ENCODE measurements at regions not wholly inside any gene's neighbourhood (a gene's known extent, or its start where the extent isn't known, plus 50 kb on each side); places are given as distances from the start of the nearest gene placed in this dataset.

DNA sequence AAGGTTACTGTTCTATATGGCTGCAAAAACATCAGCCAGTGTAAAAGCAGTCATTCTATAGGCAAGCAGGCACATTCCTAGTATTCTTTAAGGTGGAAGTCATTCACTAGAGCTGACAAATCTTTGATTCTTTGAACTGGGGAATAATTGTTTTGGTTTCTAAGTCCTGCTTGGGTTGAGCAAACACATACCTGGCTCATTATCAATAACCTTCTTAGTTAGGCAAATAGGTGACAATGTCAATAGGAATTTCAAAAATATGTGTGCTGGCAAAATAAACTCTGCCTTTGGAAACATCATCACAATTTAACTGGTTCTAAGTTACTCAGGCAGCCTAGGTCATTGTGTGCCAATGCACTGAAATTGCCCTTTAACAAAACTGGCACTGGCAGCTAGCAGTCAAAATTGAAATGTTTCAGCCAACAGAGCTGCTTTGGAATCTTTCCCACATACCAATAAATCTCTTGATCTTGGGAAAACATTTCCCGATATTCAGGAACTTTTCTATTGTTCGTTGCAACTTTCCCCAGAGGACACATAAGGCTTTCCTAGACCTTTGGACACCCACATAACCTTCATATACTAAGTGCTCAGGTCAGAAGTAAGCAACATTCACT is 402.0 kb upstream of the MMADHC start:
- no peak for DNase-seq

DNA sequence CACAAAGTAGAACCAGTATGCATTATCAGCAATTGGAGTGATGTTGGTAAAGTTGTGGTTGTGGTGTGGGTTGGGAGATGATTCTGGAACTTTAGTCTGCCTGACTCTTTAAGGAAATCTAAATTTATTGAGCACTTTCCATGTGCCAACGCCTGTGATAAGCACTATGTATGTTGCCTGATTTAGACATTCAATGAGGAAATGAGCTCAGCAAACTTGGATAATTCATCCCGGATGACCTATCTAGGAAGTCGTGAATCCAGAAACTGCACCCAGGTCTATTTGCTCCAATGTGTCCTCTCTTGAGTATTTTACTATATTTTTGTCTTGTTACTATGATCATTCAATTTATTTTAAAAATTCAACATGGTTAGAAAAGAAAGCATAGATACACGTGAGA is 400.8 kb upstream of the MMADHC start:
- no peak for DNase-seq

DNA sequence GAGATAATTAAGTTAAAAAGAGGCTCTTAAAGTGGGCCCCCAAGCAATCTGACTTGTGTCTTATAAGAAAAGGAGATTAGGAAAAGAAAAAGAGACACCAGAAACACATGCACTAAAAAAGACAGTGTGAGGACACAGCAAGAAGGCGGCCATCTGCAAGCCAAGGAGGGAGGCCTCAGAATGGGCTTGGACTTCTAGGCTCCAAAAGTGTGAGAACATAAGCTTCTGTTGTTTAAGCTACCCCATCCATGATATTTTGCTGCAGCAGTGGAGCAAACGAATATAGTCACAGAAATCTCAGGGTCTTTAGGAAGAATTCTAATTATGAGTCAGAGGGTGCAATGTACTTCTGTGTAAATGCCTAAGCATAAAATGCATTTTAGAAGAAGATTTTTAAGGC is 399.3 kb upstream of the MMADHC start:
- DNase-seq, result no peak

DNA sequence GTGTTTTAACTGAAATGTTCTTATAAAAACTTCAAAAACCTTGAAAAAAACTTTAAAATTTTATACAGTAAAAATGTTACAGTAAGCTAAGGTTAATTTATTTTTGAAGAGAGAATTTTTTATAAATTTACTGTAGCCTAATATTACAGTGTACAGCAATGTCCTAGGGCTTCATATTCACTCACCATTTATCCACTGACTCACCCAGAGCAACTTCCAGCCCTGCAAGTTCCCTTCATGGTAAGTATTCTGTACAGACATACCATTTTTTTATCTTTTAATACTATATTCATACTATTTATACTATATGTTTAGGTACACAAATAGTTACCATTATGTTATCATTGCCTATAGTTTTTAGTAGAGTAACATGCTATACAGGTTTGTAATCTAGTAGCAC is 396.7 kb upstream of the MMADHC start:
- no peak for DNase-seq

DNA sequence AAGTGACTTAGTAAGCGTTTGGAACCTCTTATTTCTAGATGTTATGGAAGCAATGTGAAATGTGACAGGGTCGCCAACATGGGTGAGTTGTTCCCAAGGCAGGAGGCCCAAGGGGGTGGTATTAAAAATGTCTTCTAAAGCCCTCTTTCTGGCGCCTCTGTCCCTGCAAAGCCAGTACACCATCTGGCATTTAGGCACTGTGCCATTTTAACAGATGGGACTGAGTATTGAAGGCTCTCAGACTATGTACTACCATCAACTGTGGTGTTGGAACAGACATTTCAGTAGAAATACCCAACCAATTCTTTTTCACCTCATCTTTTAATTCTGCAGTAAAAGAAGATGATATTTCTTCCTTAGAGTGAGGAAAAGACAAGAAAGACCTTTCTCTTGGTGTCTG is 384.5 kb upstream of the MMADHC start:
- no peak for DNase-seq

DNA sequence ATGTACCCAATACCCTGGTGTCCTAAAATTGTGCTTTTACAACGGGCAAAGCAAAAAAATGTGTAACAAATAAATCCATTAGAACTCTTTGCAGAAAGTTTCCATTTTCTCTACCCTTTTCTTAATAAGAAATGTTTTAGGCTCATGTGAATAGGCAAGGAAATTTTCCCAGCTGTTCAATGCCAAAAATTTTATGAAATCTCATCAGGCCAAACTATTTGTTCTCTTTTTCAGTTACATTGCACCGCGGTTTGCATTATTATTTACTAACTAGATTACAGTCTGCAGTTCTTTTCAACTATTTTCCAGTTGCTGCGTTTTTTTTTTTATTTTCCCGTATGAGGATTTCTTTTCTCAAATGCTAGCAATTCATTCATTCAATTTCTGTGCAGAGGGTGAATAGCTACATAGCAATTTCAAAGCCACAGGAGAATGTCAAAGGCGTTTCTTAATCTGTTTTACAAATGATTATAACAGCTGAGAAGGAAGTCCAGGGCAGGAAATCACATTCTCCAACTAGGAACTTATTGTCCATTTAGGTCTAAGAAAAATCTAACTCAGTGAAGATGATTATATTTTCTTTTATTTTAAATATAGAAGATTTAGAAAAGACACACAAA is 367.5 kb upstream of the MMADHC start:
- no peak for DNase-seq

DNA sequence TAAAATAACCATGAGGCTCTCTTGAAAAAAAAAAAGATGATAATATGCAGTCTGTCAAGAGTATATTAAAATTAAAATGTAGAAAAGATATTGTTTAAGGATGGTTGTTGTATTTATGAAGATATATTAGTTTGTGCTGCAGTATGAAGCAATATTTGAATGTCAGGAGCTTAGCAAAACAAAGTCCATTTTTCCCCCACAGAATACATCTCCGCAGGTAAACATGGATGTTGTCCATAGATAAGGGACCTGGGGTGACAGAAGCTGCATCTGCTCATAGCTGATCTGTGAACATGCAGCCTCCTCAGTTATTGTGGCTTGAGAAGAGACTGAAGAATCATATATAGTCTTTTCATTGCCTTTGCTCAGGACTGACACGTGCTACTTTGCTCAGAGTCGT is 366.1 kb upstream of the MMADHC start:
- DNase-seq, result no peak

DNA sequence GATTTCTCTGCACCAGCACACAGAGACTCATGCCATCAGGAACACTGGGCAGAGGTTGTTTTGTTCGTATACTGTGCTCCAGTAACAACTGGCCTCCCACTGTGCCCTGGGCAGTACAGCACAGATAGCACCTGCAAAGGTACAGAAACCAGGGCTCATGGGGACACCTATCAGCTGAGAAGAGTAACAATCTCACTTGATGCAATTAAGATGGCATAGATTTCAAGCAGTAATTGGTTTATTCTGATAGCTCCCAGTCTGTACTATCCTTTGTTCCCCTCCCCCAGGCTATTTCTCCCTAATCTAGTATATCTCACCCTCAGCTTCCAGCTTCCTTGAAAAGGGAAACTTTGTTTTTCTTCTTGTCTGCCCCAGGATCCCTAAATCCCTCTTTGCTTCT is 343.9 kb upstream of the MMADHC start:
- DNase-seq, result no peak

DNA sequence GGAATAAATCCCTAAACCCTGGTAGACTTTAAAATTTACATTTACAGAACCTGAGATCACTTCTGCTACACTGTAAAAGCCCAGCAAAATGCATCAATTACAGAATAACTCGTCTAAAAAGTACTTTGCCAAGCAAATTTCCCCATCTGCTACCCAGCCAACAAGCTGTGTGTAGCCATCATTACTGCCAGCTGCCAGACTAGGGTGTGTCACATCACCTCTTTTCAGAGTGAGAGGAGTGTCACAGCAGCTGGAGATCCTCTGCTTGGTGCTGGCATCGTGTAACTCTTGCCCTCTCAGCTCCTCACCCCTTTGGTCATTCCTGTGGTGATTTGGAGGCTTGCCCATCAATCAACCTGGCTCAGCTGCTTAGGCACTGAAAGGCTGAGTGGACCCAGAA is 340.4 kb upstream of the MMADHC start:
- no peak for DNase-seq

DNA sequence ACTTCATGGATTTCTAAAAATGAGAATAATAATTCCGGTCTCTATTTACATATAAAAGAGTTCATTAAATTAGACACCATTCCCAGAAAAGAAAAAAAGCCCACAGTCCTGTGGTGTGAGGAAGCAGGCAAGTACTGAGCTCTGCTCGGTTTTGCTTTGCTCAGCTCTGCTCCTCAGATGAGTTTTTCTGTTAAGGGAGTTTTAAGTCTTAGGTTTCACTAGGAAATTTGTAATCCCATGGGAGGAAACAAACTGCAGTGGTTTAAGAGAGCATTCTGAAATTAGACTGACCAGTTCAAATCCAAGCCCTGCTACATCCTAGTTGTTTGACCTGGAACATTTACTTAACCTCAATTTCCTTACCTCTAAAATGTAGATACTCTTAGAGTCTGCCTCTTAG is 338.6 kb upstream of the MMADHC start:
- DNase-seq, result no peak

DNA sequence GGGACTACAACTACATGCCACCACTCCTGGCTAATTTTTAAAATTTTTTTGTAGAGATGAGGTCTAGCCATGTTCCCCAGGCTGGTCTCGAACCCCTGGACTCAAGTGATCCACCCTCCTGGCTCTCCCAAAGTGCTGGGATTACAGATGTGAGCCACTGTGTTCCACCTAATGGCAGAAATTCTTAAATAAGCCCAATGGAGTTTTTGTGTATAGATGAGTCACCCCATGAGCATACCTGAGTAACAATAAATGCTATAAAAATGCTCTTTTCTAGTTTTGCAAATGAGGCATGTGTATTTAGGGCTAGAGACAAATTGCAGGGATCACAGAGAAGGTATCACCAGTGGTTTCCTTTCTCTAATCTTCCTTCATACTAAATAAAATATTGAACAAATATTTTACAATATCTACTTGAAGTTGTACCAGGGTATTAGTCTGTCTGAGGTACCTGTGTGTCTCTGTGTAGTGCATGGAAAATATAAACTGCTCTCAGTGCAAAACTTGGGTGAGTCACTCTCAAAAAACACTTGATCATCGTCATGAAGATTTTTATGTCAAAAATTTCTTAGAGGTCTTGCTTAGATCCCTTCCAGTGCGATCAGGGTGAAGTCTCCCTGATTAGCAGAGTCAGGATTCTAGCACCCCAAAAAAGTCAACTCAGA is 337.1 kb upstream of the MMADHC start:
- DNase-seq, result no peak

DNA sequence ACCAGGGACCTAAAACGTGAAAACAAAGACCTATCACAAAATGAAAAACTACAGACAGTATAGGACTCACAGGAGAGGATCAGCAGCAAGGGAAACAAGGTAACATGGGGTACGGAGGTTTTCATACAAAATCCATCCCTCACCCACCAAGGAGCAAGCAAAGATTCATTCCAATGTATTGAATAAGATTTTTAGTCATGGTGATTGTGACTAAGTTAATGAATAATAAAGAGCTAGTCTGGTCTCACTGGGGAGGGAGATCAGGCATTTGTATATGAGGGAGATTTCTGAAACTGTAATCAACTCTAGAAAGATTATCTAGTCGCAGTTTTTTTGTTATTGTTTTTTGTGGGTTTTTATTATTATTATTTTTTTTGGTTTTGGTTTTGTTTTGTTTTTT is 336.5 kb upstream of the MMADHC start:
- DNase-seq, result no peak

DNA sequence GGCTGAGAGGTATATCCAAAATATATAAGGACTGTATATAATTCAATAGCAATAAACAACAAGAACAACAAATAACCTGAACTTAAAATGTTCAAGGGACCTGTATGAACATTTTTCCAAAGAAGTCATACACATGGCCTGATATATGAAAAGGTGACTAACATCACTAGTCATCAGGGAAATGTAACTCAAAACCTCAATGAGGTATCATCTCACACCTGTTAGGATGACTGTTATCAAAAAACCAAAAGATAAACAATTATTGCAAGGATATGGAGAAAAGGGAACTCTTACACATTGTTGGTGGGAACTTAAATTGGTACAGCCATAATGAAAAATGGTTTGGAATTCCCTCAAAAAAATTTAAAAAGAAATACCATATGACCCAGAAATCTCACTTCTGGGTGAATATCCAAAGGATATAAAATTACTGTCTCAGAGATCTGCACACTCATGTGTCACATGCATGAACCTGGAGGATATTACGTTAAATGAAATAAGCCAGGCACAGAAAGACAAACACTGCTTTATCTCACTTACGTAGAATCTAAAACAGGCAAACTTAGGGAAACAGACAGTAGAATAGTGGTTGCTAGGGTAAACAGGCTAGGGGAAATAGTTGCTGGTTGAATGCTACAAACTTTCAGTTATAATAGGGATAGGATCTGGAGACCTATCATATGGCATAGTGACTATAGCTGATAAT is 334.5 kb upstream of the MMADHC start:
- DNase-seq, result no peak

DNA sequence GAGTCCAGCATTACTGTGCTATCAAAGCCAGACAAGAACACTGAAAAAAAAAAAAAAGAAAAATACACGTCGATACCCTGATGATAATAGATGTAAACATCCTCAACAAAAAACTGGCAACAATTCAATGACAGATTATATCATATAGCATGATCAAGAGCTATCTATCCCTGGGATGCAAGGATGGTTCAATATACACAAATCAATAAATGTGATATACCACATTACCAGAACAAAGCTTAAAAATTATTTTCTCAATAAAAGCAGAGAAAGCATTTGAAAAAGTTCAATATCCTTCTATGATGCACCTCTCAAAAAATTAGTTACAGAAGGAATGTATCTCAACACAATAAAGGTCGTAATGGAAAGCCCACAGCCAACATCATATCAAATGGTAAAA is 332.8 kb upstream of the MMADHC start:
- DNase-seq, result no peak

DNA sequence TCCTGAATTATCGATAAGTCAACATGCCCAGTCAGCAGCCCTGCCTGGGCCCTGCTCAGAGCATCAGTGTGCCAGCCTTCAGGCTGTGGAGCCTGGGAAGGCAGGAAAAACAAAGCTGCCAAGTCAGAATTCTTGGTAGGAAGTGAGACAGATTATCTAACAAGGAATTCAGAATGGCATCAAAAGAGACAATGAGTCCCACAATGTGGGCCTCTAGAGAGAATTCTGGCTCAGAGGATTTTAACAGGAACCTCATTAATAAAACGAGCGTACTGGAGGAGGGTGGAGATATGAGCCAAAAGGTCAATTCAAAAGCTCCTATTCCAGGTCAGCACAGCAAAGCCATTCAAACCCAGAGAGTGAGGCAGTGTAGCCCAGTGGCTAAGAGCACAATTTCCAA is 327.6 kb upstream of the MMADHC start:
- no peak for DNase-seq

DNA sequence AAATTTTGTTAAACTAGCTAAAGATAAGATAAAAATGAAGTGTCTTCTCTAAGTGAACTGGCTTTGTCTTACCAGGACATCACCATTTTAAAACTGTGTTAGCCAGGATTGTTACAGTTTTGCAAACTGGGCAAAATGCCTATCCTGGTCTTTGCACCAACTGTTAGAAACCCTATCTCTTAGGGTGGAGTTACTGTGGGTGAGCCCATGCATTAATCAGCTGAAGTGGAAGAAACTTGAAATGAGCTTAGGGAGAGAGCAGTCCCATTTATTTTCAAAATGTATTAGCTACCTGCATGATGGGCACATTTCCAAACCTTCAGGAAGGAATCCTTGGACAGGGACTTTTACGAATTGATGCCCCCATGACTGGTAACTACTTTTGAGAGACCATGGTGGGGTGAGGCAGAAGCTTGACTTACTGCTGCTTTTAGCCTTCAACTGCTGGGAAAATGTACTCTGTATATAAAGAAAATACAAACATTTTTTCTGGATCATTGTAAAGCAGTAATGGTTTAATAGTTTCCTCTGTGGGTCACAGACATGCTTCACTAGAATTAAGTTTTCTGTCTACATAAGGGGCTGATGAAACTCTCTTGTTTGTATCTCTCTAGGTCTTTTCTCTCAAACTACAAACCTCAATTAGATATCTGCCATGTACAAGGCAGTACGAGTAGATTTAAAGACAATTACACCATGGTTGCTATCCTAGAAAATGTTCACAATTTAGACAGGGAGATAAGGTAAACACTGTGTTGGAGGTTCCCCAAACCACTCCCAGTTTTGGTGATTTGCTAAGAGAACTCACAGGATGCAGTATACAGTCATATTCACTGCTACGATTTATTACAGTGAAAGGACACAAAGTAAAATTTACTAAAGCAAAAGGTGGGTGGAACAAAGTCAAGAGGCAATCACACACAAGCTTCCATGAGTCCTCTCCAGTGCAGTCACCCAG is 321.4 kb upstream of the MMADHC start:
- DNase-seq, result no peak

DNA sequence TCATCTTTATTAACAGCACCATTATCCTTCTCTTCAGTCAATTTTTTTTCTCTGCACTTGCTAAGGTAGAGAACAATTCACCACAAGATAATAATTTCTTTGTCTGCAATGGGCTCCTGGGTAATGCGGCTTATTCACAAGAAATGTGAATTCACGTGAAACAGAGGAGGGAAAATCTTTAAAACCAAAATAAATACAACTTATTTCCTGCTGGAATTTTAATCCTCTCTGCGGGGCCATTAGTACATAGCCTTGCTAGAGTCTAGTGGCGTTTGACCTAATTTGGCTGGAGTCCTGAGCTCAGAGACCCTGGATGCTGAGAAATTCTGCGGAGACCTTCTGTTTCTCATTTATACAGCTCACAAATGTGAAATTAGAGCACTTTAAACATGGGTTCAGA is 319.3 kb upstream of the MMADHC start:
- no peak for DNase-seq

DNA sequence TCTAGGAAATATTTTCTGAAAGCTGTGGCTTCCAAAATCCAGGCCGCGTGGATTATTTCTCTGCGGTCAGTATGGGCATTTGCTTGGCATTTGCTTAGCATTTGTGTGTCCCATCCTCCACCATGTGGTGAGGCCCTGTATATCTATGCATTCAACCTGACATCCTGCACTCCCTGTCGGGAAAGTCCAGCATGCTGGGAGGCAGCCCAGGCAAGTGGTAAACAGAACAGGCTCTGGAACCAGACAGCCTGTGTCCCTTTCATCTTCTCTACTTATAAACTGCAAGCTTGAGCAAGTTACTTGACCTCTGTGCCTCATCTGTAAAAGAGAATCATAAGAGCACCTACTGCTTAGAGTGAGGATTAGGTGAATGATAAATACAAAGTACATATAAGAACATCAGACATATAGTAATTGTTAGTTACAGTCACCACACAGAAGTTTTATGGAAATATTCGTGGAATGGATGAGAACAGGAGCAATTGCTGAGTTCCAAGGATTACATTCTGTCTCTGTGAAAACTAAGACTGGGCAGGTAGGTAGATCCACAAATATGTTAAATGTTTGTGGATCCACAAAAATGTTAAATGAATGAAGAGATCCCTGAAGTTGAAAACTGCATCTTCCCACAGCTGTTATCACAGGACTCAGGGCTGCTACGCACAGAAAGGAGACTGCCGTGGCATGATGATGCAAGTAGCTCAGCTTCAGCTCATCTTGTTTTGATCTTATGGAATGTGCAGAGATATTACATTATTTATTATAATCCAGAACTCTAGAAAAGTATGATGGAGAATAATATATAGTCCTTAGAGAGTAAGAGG is 317.0 kb upstream of the MMADHC start:
- no peak for DNase-seq

DNA sequence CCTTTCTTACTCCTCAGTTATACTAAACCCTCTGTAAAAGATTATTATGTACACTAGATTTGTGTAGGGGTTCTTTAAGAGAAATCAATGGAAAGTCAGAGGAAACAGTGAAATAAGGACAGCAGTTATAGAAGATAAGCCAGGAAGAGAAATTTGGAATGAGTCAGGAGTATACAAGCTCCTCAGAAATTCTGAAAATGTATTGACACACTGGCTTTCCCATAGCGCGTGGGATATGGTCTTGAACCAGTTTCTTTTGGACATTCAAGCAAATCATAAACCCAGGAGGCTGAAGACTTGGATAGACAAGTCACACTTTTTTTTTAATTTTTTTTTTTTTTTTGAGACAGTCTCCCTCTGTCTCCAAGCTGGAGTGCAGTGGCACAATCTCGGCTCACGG is 316.1 kb upstream of the MMADHC start:
- DNase-seq, result no peak

DNA sequence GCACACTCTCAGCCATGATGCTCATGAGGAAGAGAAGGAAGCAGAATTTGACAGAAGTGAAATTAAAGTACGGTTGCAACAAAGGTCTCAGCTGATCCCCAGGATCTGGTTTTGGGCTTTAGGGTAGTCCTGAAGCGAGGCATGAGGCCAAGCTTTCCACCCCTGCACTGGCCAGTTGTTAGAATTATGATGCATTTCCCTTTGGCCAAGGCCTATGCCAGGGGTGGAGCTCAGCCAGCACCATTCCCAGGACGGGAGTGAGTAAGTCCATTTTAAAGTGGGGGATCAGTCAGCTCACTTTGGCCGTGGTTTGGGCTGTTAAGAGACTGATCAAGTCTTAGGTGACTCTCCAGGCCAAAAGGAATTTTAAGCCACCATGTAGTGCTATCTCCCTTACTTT is 314.5 kb upstream of the MMADHC start:
- DNase-seq, result no peak

DNA sequence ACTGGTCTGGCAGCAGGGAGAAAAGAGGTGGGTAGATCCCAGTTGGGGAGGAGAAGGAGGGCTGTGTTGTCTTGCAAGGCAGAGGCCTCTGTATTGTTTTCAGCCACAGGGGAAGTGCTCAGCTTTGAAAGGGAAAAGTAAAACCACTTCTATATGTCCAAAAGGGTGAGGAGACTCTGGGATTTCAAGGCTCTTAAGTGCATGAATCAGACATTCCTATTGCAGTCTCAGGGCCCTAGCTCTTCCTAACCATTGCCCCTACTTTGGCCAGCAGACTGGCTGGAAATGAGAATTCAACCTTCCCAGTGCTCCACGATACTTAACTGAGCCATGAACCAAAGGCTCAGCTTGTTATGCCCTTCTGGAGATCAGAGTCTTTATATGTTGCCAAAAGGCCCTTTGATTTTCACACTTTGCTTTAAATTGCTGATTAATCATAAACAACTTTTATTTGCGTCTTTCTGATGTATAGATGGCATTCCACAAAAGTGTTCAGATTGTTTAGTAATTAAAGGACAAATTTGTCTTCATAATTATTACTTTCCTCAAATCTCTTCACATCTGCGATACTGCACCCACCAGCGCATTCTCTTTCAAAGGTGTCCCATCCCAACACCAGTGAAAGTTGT is 313.8 kb upstream of the MMADHC start:
- DNase-seq, result no peak

DNA sequence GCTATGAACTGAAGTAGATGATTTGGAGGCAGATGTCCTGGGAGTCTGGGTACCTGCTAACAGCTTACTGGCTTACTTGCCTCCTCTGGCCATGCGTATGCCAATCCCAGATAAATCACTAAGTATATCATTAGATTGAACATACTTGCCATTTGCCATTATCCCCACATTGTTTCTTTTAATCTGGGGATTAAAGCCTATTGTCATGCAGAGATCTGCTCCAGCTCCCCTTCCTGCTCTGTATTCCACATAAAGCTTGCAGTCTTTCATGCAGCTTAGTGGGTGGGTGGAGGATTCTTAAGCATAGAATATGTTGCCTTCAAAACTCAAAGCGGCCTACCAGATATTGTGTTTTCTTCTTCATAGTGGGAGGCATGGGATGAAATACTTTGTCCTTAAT is 311.8 kb upstream of the MMADHC start:
- no peak for DNase-seq
